IMR-90 (cell line): ENCODE measurements at regions not wholly inside any gene's neighbourhood (a gene's known extent, or its start where the extent isn't known, plus 50 kb on each side); places are given as distances from the start of the nearest gene placed in this dataset.

Experiments
- POLR2A ChIP-seq: IDR thresholded peaks from 2 replicates; pipeline ENCODE4 v1.6.1; 2012; ENCODE audit warnings: mild to moderate bottlenecking, low read depth, low read length
- TF ChIP-seq, protein P1 (sequence below): conservative IDR thresholded peaks from 2 replicates; pipeline ENCODE4 v1.5.1; 2012; ENCODE audit warnings: mild to moderate bottlenecking, low read depth, low read length, improper control_type of control experiment

DNA sequence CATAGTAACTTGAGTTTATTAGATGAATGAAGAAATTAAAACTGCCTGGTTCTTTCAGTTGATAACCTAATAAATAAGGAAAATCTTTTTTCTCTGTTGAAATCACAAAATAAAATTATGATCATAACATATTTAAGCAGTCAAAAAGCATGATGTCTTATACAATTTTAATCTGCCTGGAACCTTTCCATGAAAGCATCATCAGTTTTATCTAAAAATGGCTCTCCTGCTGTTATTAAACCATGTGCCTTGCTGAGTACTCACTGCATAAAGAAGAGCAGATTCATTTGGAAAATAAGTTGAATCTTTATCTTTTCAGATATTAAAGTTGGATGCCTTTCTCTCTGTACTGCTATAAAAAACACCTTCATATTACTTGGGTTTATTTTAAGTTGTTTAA, 148.8 kb downstream of the SLC24A2 start:
- TF ChIP-seq, protein P1, sequence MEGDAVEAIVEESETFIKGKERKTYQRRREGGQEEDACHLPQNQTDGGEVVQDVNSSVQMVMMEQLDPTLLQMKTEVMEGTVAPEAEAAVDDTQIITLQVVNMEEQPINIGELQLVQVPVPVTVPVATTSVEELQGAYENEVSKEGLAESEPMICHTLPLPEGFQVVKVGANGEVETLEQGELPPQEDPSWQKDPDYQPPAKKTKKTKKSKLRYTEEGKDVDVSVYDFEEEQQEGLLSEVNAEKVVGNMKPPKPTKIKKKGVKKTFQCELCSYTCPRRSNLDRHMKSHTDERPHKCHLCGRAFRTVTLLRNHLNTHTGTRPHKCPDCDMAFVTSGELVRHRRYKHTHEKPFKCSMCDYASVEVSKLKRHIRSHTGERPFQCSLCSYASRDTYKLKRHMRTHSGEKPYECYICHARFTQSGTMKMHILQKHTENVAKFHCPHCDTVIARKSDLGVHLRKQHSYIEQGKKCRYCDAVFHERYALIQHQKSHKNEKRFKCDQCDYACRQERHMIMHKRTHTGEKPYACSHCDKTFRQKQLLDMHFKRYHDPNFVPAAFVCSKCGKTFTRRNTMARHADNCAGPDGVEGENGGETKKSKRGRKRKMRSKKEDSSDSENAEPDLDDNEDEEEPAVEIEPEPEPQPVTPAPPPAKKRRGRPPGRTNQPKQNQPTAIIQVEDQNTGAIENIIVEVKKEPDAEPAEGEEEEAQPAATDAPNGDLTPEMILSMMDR = no peak
- no peak for TF ChIP-seq POLR2A
